Stimulated activated naive CD4-positive, alpha-beta T cell treated with Interleukin-2 at 50 U/mL for 16 hours (primary cell): ENCODE measurements at regions not wholly inside any gene's neighbourhood (a gene's known extent, or its start where the extent isn't known, plus 50 kb on each side); places are given as distances from the start of the nearest gene placed in this dataset.

Experiments
- DNase-seq: peaks from one replicate; lab custom pipeline; 2025; lab: John Stamatoyannopoulos, UW

DNA sequence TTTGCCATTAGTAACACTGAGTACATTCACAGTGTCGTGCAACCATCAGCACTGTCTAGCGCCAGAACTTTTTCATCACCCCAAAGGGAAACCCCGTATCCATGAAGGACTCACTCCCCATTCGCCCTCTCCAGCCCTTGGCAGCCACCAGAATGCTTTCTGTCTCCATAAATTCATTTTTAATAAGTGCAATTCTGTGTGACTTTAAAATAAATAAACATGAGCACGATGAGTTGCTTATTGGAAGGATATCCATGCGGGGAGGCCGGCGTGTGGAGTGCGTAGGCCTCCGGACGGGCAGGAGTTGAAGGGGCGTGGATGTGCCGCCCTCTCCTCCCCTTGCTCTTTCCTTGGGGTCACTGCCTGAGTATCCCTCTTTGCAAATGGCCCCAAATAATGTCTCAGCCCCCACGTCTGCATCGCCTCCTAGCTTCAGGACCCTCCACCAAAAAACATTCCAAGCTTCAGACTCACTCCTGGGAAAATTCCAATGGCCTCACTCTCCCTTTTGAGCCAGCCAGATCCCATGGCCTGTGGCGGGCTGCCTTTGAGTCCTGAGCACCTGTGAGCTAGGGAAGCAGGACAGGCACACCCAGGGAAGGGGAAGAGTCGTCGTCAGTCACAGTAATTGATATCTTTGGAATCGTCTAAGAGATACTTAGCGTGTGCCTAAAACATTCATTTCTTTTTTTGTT is 306.3 kb downstream of the SEC14L1 start:
- no peak for DNase-seq

- no peak for DNase-seq
Observed at GRCh38 chr17:77449373-77449907, 308.7 kb downstream of the SEC14L1 start.

DNA sequence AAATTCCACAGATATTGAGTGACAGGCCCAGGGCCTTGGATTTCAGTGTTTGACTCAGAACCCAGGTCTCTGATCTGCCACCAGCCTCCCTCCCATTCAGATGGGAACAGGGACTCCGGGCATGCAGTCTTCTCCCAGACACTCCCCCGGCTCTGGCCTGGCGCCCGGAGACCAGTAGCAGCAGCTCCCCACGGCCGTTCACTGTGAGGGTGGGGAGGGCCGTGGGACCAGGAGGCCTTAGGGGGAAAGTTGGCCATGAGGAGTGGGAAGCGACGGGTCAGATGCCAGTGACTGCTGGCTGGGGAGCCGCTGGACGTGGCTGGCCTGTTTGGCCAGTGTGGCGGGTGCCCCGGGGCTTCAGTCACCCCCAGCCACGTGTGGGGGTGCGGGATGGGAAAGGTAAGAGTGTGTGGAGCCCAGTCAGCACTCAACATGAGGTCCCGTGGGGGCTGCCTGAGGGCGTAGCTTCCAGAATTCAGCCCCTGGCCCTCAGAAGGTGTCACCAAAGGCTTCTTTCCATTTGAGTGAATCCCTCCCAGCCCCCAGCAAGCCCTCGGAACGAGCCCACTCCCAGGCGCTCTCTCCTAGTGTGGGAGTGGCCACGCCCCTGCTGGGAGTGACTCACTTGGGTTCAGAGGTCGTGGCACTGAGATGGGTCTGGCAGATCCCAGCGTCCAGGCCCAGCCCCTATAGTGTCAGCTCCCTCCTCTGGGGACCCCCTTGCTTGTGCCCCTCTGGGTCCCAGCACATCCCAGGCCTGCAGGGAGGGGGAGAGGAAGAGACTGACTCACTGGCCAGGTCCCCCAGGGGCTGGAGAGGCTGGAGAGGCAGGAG is 309.4 kb downstream of the SEC14L1 start:
- peak; percentile 75 for DNase-seq

DNA sequence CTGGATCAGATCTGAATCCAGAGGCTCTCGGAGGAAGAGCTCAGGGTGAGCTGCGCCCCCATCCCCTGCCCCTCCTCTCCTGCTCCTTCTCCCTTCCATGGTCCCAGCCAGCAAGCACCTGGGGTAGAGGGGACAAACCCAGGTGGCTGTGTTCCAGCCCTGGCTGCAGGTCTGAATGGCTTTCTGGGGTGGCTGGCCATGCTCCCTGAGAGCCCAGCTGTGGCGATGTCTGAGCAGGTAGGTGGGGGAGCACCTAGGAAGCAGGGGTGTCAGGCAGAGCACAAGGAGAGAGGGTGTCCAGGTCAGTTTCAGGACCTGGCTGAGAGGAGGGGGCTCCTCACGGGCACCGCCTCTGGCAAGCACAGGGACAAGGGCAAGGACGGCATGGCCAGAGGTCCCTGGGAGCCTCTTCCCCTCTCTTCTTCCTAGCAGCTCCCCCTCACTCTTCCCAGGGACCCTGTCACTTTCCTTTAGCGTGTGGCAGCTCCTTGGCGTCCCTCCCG is 310.0 kb downstream of the SEC14L1 start:
- no peak for DNase-seq

GRCh38 chr17:77451245-77451893 is 310.6 kb downstream of the SEC14L1 start:
- DNase-seq, result peak; percentile 63

DNA sequence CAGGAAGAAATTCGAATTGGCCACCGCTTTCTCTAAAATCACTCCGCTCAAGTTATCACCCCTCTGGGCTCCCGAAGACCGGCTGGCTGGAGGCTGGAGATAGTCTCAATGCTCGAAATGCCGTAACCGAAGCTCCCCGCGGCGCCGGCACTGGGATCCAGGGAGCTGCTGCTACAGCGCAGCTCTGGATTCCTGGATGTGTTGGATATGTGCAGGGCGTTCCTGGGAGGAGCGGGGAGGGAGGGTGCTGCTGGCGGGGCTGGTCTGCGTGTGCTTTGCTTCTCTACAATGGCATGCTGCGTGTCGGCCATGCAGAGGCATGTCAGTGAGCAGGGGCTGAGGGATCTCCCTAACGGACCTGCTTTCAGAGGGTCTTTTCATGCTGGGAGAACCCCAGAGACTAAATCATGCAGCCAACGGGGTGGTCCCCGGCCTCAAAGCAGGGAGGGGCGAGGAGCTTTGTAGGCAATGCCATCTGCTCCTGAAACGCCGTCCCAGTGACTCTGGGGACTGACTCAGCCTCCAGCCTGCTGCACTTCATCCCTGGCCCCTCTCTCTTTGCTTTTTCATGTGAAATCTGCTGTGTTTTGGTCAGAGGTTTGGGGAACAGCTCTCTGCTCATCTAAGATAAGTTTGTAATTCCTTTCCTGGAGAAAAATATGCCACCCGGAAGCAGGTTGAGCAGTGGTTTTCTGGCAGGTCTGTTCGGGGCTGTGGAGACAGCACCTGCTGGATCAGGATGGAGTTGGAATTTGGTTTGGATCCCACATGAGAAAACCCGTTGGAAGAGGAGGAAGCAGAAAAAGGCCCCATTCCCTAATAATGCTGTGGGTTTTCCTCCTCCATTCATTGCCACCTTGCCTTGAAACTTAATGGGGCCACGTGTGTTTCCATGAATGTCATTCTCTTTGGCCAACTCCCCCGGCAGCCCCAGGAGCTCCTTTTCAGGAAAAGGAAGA is 311.4 kb downstream of the SEC14L1 start:
- DNase-seq, result no peak

- peak; percentile 32 for DNase-seq
Observed at GRCh38 chr17:77453613-77454241, 313.0 kb downstream of the SEC14L1 start.

DNA sequence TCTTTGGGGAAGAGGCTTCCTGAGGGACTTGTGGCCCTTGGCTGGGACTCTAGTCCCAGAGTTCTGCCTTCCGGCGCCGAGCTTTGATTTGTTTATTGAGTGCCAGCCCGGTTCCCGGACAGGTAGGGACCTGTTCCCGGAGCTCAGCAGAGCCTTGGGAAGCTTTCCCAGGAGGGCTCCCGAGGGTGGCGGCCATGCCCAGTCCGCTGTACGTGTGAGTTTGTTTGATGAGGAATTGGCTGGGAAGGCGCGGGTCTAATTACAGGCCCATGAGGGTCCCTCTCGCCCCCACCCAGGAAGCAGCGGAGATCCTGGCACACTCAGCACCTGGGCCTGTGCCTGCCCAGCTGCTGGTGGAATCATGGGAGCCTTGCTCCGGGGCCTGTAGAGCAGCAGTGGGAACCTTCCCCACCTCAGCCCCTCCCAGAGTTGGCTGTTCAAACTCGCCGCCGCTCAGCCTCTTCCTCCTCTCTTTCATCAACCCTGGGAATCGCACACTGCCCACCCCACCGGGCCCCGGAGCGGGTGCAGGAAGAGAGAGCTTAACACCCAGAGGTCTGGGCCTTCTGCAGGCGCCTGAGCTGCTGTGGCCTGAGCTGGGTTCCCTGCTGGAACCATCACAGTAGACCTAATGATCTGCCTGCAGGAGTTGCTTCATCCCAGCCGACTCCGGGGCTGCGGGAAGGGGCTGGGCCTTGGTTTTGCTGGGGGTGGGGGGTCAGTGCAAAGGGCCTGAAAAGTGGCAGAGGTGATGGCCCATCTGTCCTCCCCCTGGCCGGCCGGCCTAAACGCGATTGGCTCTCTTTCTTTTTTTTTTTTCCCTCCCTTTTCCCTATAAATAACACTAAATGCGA is 313.7 kb downstream of the SEC14L1 start:
- no peak for DNase-seq

- no peak for DNase-seq
Observed at GRCh38 chr17:77455111-77455890, 314.5 kb downstream of the SEC14L1 start.

GRCh38 chr17:77455891-77456260 is 315.1 kb downstream of the SEC14L1 start:
- DNase-seq, result no peak

DNA sequence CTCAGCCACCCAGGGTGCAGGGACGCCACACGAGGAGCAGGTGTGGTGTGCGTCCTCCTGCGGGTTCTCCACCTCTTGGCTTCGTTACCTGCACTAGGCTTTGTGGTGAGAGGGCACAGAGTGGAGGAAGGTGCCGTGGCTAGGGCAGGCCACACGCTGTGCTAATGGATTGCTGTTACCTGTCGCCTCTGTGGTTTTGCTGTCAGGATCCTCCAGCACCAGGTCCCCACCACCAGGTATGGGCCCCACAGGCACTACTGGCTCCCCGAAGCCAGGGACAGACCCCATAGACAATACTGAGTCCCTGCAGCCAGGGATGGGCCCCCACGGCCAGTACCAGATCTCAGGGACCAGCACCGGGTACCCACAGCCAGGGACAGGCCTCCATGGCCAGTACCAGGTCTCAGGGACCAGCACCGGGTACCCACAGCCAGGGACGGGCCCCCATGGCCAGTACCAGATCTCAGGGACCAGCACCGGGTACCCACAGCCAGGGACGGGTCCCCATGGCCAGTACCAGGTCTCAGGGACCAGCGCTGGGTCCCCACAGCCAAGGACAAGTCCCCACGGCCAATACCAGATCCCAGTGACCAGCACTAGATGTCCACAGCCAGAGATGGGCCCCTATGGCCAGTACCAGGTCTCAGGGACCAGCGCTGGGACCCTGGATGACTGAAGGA is 315.6 kb downstream of the SEC14L1 start:
- DNase-seq, result no peak

DNA sequence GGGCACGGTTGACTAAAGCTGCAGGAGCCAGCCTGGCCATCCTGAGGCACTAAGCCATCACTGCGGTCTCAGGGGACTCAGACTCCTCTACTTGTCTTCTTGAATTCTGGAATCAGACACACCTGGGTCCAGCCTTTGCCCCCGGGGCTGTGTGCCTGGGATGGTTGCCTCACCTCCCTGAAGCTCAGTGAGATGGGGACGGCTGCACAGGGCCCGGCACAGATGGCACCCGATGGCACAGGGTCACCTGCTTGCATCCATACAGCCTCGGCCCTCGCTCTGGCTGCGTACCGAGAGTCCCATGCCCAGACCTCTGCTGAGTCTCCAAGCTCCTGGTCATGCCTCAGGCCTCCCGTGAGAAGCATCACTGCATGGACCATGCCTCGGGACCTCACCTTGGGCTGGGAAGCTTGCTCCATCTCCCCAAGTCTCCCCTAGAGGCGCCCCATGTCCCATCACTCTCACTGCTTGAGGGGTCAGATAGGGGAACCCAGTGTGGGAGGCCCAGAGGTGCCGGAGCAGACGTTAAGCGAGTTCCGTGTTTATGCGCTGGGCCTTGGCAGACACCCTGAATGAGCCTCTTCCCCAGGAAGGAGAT is 316.3 kb downstream of the SEC14L1 start:
- DNase-seq, result no peak

DNA sequence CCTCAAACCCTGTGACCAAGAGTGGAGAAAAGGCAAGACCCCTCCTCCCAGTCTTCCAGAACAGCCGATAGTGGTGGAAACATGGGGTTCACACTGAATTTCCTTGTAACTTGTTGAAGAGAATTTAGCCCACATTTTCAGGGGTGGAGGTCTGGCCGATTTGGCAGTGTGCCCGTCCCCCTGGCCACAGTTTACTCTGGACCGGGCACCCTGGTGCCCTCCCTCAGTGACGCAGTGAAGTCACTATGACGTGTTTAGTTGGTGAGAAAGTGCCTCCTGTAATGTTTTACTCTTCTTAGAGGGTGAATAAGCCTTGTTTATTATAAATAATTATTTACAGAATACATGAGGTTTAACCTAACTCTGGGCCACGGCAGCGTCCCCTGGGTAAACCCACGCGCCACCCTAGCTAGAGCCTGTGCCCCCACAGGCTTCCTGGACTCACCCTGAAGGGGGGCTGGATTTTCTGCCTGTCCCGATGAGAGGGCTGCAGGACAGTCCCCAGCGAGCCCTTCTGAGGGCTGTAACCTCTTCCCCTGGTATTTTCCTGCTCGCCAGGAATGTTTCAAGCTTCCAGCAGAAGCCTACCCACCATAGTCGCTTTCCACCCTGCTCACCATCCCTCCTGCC is 316.9 kb downstream of the SEC14L1 start:
- DNase-seq, result no peak

DNA sequence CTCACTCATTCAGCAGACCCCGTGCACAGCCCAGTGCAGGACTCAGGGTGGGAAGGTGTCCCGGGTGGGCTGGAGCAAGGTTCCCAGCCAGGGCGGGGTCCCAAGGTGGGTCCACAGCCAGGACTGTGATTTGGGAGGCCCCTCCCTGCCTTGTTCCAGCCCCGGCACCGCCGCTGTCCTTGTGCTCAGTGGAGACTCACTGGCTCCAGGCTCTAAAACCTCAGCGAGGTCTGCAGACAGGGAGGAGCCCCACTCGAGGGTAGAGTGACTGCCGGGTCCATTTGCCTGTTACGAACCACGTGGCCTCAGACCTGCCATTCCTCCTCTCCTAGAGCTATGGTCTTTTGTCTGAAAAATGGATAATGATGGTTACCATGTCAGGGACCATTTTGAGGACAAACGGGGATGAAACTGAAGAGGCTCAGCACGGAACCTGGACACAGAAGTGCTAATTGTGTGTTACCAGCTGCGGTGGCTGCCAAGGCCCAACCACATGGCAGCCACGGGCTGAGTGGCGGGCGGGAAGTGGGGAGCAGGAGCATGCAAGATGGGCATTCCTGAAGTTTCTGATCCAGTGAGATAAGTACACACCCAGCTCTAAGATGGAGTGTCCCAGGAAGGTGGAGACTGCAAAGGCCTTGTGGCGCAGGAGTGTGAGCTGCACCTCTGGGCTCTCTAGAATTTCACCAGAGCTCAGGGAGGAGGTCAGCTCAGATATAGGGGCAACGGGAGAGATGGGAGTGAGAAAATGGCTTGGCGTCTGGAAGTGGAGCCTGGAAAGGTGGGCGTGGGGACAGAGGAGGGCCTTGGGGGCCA is 317.6 kb downstream of the SEC14L1 start:
- DNase-seq, result peak; percentile 34

DNA sequence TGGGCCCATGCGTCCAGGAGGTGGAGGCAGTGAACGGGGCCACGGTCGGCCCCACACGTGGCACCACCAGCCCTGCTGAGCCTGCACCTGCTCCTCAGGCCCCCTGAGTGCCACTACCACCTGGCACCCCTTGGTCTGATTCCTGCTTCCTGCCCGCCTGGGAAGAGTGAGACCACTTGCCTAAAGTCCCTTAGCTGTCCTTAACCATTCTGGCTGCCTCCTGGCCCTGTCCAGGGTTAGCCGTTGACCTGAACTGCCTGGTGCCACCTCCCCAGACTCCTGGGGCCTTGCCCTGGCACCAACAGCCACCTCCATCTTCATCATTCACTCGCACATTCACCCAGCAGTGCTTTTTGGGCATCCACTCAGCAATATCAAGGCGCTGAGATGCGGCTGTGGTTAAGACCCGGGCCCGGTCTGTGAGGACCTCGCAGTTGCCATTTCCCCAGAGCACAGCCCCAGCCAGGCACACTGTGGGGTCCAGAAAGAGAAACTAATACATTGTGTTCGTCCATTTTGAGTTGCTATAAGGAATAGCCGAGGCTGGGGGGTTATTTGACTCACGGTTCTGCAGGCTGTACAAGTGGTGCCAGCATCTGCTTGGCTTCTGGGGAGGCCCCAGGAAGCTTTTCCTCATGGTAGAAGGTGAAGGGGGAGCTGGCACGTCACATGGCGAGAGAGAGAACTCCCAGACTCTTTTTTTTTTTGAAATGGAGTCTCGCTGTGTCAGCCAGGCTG is 318.4 kb downstream of the SEC14L1 start:
- no peak for DNase-seq

- no peak for DNase-seq
Observed at GRCh38 chr17:77460514-77461046, 319.8 kb downstream of the SEC14L1 start.
